NCI-H2081 (cell line): ENCODE measurements at regions not wholly inside any gene's neighbourhood (a gene's known extent, or its start where the extent isn't known, plus 50 kb on each side); places are given as distances from the start of the nearest gene placed in this dataset.

ENCODE experiments used
- DNase-seq, 2 experiments: peaks; one replicate each; lab custom pipeline; 2025; lab: John Stamatoyannopoulos, UW

GRCh38 chr7:117973975-117974374 is 100.7 kb upstream of the CTTNBP2 start:
- no peak for DNase-seq

DNA sequence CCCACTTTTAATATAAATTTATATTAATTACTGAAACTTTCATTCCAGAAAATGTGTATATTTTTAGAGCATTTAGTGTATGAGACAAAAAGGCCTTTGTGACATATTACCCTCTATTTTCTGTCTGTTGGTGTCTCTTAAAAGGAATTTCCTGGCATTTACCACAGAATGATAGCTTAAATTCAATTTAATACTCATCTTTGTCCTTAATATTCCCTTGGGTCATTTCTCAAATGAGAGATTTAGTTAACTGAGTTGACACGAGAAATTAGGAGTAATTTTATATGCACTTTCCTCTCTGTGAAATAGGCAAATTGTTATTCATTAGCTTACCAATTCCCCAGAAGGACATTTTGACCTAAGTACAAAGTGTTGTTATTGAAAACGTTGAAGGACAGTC is 101.7 kb upstream of the CTTNBP2 start:
- no peak for DNase-seq

GRCh38 chr7:117975476-117975875 is 102.2 kb upstream of the CTTNBP2 start:
- no peak for DNase-seq

GRCh38 chr7:117979954-117980497 is 106.8 kb upstream of the CTTNBP2 start:
- DNase-seq: no peak

DNA sequence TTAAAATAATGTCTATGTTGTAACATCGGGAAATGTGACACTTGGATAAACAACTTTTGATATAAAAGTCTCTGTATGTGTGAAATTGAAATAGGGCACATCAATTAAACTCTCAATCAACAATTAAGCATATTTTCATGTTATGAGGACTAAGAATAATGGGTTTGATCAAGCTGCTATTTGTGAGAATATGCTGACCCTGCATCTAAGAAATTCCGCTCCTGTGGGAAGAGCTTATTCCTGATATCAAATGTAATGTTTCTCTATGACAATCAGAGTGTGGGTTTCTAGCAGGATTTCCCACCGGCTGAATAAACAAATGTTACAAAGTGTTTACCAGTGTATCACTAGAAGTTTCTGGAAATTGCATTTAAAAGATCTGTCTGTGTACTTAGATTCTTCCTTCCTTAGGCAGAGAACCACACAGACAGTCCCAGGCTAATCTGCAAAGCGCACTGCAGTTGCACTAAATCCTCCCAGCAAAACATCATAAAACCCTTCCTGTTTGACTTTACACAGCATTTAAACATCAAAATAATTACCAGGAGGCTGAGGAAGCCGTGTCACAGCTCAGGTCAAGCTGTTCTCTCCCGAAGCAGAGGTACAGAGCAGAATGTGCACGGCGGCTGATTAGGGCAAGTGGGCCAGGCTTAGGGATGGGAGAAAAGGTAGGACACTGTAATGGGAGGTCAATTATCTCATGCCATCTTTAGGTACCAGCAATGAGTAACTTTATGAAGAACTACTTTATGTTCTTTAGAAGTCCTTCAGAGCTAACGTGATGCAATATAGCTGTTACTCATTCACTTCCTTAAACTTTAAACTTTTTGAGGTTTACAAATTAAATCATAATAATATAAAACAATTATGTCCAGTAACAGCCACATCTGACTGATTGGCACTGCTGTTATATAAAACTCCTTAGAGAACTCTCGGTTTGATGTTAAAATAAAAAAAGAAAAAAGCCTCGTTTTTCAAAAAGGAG is 109.1 kb upstream of the CTTNBP2 start:
- peak in 1 of 2 experiments; percentile 53 for DNase-seq

DNA sequence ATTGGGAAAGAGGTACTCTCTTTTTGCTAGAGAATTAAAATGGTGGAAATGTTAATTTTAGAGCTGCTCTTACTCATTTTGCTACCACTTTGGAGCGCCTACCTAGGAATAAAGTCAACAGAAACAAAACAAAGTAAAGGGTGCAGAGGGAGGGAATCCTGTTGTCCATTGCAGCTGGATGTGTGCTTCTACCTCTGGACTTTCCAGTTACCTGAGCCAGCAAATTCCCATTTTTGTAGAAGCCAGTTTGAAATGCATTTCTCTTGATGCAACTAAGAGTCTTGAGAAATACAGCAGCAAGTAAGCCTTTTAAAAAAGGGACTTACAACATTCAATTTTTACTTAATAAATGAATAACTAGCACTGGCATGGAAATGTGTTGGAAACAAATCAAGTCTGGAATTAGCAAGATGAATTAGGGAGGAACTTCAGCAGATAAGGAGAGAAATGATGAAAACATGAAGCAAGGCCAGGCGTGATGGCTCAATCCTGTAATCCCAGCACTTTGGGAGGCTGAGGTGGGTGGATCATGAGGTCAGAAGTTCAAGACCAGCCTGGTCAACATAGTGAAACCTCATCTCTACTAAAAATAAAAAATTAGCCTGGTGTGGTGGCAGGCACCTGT is 113.5 kb upstream of the CTTNBP2 start:
- DNase-seq: no peak

- DNase-seq: no peak
Observed at GRCh38 chr7:117990834-117991233, 117.6 kb upstream of the CTTNBP2 start.

GRCh38 chr7:117992635-117993376 is 119.6 kb upstream of the CTTNBP2 start:
- DNase-seq: no peak

DNA sequence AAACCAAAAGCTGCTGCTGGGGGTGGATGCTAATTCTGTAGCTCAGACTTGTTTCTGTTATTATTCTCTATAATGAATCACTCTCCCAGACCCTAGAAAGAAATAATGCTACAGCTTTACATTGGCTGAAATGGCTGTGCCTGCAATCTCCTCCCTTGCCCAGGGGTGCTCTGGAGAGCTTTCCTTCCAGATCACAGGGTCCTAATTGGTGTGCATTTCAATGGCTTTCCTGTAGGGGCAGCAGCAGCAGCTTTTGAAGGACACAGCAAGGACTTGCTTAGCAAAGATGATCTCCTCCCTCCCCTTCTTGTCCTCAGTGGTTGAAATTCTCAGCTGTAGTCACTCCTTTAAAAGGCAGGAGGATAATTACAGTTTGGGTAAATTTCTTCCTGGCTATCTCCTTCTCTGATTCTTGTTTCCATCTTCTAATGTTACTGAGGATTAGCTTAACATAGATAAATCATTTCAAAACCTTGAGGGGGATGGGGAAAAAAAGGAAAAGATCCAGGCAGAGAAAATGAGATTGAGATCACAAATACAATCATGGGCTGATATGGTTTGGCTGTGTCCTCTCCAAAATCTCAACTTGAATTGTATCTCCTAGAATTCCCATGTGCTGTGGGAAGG is 120.2 kb upstream of the CTTNBP2 start:
- DNase-seq: peak; percentile 32 to 40

DNA sequence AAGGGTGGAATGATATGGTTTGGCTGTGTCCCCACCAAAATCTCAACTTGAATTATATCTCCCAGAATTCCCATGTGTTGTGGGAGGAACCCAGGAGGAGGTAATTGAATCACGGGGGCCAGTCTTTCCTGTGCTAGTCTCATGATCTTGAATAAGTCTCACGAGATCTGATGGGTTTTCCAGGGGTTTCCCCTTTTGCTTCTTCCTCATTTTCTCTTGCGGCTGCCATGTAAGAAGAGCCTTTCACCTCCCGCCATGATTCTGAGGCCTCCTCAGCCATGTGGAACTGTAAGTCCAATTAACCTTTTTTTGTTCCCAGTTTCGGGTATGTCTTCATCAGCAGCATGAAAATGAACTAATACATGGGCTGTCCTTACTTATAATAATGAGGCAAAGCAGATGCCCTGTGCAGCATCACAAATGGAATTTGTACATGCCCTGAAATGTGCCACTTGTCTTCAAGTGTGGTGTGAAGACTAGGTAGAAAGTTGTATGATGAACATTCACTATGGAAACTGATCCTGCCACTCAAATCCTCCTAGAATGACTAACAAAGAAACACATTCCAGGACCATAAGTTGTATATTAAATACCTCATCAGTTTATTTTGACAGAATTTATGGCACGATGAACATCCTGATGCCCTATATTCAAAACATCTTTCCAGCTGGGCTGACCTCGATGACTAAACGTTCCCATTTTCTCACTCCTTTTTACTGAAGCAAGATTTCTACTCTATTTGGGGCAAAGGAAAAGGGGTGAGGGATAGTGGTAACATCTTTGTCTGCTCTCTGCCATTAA is 122.8 kb upstream of the CTTNBP2 start:
- DNase-seq: no peak

GRCh38 chr7:117997862-117998825 is 124.9 kb upstream of the CTTNBP2 start:
- DNase-seq: no peak

- DNase-seq: no peak
Observed at GRCh38 chr7:118000480-118001202, 127.4 kb upstream of the CTTNBP2 start.

DNA sequence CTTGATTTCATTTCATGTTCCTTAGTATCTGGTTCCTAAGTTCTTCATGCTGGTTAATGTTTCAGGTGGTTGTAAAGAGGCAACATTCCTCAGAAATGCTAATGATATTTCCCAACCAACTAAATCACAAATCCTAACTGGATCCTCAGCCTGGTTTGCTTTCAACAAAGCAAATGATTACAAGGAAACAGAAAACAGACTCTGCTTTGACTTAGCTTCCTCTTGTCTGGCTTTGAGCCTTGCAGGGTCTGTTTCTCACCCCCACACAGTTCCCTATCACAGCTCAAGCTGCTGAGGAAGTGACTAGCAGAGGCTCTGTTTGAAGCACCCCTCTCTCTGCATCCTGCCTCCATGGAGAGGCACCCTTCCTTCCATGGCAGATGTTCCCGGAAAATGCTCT is 130.2 kb upstream of the CTTNBP2 start:
- DNase-seq: no peak

DNA sequence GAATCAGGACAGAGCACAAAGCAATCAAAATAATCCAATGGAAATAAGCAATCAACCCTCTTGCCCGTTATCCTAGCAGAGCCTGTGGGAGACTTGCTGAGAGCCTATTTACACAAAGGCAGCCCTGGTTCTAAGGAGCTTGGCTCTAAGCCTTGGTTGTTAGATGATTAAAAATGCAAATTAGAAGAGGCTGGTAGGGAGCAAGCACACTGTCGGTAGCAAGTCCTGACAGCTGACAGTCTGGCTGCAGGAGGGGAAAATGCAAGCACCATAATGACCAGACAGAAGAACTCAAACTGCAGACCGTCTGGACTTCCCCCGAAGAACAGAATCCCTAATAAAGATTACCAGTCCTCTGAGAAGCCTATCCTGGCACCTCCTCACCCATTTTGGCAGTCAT is 131.8 kb upstream of the CTTNBP2 start:
- DNase-seq: no peak

DNA sequence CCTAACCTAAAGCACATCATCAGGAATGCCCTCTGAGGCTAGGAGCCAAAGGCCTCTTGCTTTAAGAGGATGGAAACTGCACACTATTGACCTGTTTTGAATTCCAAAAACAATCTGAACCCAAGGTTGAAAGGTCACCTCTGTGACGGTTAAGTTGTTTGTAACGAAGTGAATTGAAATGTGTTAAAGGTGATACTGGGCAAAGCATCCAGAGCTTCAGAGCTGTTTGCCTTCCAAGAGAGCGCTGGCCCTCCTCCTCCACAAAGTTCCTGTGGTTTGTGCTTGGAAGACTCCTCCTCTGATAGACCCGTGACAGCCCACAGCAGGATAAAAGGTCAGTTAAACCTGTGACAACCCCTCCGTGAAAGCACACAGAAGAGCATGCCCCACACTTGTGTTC is 133.7 kb upstream of the CTTNBP2 start:
- DNase-seq: no peak

DNA sequence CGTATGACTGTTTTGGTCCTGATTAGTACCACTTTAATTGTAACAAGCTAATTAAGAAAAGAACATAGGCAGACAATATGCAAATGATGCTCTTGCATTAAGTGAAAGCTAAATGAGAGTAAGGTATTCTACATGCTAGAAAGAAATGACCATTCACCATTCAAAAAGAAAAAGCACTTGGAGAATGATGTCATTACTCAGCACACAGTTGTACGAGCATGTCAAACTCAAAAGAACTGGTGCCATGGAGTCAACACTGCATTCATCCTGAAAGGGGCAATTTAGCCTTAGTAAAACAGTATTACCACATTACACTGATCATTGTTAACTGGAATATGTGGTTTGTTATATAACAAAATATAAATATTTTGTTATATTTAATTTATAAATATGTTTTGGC is 136.2 kb upstream of the CTTNBP2 start:
- DNase-seq: no peak

GRCh38 chr7:118011652-118012051 is 138.4 kb upstream of the CTTNBP2 start:
- no peak for DNase-seq

DNA sequence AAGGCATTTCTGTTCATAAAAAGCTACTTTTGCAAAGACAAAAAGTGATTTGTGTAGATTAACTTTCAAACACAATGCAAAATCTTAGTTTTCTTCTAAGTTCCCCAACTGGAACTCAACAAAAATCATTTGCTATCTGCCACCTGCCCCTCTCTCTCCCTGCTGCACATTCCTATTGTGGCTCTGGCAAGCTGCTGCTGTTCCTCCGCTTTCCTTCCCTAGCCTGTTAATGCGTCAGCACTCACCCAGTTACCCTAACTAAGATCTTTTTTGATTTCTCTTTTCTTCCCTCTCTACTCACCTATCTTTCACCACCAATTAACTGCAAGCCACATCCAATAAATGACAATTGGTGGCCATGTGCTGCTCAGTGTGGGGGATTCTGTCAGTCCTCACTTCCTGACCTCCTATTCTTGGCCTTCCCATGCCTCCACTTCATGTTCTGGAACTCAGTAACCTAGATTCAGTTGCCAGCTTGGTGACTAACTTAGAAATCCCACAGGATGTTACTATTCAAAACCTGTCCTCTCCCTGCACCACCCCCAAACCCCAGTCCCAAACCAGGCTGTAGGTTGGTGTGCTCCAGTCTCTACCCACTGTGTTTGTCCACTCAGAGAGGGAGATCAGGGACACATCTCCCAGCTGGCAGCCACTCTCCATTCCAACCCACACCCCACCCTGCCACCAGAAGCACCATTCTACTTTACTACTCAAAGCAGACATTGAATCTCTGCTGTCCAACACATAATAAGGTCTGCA is 140.2 kb upstream of the CTTNBP2 start:
- no peak for DNase-seq
